Panc1 (cell line): ENCODE measurements at regions not wholly inside any gene's neighbourhood (a gene's known extent, or its start where the extent isn't known, plus 50 kb on each side); places are given as distances from the start of the nearest gene placed in this dataset.
A peak's percentile ranks its signal among the peaks of the same experiment; 100 is the strongest.

Experiments used
- ATAC-seq: fragments of 200-7000 bp; cut with Tn5 transposase; 2 replicates; pipeline ENCODE4 v1.9.1; 2020; ENCODE audit warnings: mild to moderate bottlenecking, moderate library complexity
- BruUV-seq: library from RNA; stranded (reverse); fragments of 400-500 nt; replicated peaks from 2 replicates; lab custom pipeline; 2021; lab: Mats Ljungman, UMichigan
- CTCF ChIA-PET: fragments of 300-600 bp; sonication (Branson Sonifier 250); formaldehyde crosslinking; loops from one replicate; lab custom pipeline; 2022; ENCODE audit warnings: antibody characterized with exemption; lab: Charles Lee
- POLR2A ChIA-PET: fragments of 300-600 bp; sonication (Branson Sonifier 250); formaldehyde crosslinking; loops from one replicate; lab custom pipeline; 2022; ENCODE audit warnings: antibody characterized with exemption; lab: Charles Lee
- DNase-seq: peaks from one replicate; pipeline ENCODE4 v3.0.0-alpha.2; 2010; ENCODE audit warnings: low read depth, low spot score
- H3K27ac ChIP-seq: 2 replicates; pipeline ENCODE4 v1.5.1; 2011; ENCODE audit warnings: mild to moderate bottlenecking, low read length, inconsistent platforms
- H3K27me3 ChIP-seq: fragments of 200-500 bp; sonication (Bioruptor generic); 2 replicates; pipeline ENCODE4 v1.6.0; 2014; ENCODE audit warnings: low read length, inconsistent platforms; ENCODE audit not compliant: control insufficient read depth, insufficient read depth
- H3K36me3 ChIP-seq: fragments of 200-500 bp; sonication (Bioruptor generic); 2 replicates; pipeline ENCODE4 v1.5.1; 2014; ENCODE audit warnings: inconsistent platforms, mild to moderate bottlenecking, low read length, moderate library complexity; ENCODE audit not compliant: control insufficient read depth, insufficient read depth
- H3K4me1 ChIP-seq: 2 replicates; pipeline ENCODE4 v1.5.1; 2011; ENCODE audit warnings: inconsistent platforms, mild to moderate bottlenecking, low read length, moderate library complexity; ENCODE audit not compliant: control insufficient read depth, insufficient read depth
- H3K4me3 ChIP-seq, 2 experiments: 2 replicates each; pipeline ENCODE4 v1.5.1; 2011 to 2012; ENCODE audit warnings: low read depth in 2 of 2, low read length in 2 of 2, mild to moderate bottlenecking in 2 of 2, inconsistent platforms in 1 of 2, moderate library complexity in 1 of 2
- H3K9me3 ChIP-seq: fragments of 200-500 bp; sonication (Bioruptor generic); 2 replicates; pipeline ENCODE4 v1.5.1; 2014; ENCODE audit warnings: low read depth, mild to moderate bottlenecking, inconsistent platforms, low read length, moderate library complexity; ENCODE audit not compliant: control insufficient read depth, insufficient read depth
- POLR2AphosphoS5 ChIP-seq: IDR thresholded peaks from 2 replicates; pipeline ENCODE4 v1.6.1; 2012; ENCODE audit warnings: mild to moderate bottlenecking, low read depth, low read length, moderate library complexity
- SIN3A ChIP-seq: IDR thresholded peaks from 2 replicates; pipeline ENCODE4 v1.6.1; 2012; ENCODE audit warnings: low read depth, mild to moderate bottlenecking, low read length, moderate library complexity, borderline replicate concordance; ENCODE audit not compliant: insufficient read depth
- TCF7L2 ChIP-seq: IDR thresholded peaks from 2 replicates; pipeline ENCODE4 v1.6.1; 2011; ENCODE audit warnings: mild to moderate bottlenecking, low read depth, low read length, inconsistent platforms
- in situ Hi-C: cut with HindIII; loops from 2 replicates; pipeline ENCODE4 v1.10.0; 2016; ENCODE audit warnings: low sequenced_read_pairs, low pct_unique_long_range_greater_than_20kb
- intact Hi-C: fragments of 100-400 bp; cut with micrococcal nuclease; formaldehyde crosslinking; loops from one replicate; pipeline ENCODE4 v1.10.0; 2022; ENCODE audit not compliant: unreplicated experiment
- TF ChIP-seq, protein P1 (sequence below), 2 experiments: IDR thresholded peaks; 2 replicates each; pipeline ENCODE4 v1.6.1; 2011 to 2012; ENCODE audit warnings: low read depth in 2 of 2, control low read depth in 1 of 2, low read length in 1 of 2, mild to moderate bottlenecking in 1 of 2, moderate library complexity in 1 of 2; ENCODE audit not compliant: insufficient read depth in 1 of 2
- TF ChIP-seq, protein P2 (sequence below): fragments of 450-650 bp; IDR thresholded peaks from 2 replicates; pipeline ENCODE4 v1.5.1; 2017; ENCODE audit warnings: mild to moderate bottlenecking

DNA sequence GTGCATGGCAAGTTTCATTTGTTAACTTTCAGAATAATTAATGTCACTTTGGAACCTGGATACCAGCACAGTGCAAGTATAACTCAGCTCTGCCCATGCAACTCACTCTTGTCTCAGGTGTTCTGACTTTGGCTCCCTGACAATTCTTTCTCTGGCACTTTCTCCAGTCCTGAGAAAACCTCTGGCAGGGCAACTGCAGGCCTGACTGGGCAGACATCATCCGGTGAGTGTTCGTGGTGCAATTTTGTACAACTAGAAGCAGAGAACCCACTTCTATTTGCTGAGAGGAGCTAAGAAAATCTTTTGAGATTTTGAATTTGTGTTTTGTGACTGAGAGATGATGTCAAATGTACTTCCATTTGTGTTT is 143.0 kb downstream of the AQP4 start:
- Histone ChIP-seq H3K27ac (no peak overlapping the region), H3K27me3 (no peaks in the 10 kb centered on the region), H3K4me1 (no peaks in the 10 kb centered on the region), H3K4me3 (no peak overlapping the region), H3K36me3 (no peaks in the 10 kb centered on the region), H3K9me3 (no peaks in the 10 kb centered on the region)
- TF ChIP-seq POLR2AphosphoS5 (no peak), SIN3A (no peak), TCF7L2 (no peak)
- TF ChIP-seq, protein P1, sequence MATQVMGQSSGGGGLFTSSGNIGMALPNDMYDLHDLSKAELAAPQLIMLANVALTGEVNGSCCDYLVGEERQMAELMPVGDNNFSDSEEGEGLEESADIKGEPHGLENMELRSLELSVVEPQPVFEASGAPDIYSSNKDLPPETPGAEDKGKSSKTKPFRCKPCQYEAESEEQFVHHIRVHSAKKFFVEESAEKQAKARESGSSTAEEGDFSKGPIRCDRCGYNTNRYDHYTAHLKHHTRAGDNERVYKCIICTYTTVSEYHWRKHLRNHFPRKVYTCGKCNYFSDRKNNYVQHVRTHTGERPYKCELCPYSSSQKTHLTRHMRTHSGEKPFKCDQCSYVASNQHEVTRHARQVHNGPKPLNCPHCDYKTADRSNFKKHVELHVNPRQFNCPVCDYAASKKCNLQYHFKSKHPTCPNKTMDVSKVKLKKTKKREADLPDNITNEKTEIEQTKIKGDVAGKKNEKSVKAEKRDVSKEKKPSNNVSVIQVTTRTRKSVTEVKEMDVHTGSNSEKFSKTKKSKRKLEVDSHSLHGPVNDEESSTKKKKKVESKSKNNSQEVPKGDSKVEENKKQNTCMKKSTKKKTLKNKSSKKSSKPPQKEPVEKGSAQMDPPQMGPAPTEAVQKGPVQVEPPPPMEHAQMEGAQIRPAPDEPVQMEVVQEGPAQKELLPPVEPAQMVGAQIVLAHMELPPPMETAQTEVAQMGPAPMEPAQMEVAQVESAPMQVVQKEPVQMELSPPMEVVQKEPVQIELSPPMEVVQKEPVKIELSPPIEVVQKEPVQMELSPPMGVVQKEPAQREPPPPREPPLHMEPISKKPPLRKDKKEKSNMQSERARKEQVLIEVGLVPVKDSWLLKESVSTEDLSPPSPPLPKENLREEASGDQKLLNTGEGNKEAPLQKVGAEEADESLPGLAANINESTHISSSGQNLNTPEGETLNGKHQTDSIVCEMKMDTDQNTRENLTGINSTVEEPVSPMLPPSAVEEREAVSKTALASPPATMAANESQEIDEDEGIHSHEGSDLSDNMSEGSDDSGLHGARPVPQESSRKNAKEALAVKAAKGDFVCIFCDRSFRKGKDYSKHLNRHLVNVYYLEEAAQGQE (IDR thresholded peaks at IDR 0.05; ENCODE audit: insufficient read depth in 1 of 2, low read depth in 2 of 2, low read length in 1 of 2): no peak
- TF ChIP-seq, protein P2, sequence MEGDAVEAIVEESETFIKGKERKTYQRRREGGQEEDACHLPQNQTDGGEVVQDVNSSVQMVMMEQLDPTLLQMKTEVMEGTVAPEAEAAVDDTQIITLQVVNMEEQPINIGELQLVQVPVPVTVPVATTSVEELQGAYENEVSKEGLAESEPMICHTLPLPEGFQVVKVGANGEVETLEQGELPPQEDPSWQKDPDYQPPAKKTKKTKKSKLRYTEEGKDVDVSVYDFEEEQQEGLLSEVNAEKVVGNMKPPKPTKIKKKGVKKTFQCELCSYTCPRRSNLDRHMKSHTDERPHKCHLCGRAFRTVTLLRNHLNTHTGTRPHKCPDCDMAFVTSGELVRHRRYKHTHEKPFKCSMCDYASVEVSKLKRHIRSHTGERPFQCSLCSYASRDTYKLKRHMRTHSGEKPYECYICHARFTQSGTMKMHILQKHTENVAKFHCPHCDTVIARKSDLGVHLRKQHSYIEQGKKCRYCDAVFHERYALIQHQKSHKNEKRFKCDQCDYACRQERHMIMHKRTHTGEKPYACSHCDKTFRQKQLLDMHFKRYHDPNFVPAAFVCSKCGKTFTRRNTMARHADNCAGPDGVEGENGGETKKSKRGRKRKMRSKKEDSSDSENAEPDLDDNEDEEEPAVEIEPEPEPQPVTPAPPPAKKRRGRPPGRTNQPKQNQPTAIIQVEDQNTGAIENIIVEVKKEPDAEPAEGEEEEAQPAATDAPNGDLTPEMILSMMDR: no peak
- ChIA-PET CTCF (no interaction called here), POLR2A (no interaction called here)
- in situ Hi-C loops: no loop called here
- intact Hi-C loops: no loop called here
- no TSS peak for BruUV-seq
- ATAC-seq: no peak
- DNase-seq: no peak

DNA sequence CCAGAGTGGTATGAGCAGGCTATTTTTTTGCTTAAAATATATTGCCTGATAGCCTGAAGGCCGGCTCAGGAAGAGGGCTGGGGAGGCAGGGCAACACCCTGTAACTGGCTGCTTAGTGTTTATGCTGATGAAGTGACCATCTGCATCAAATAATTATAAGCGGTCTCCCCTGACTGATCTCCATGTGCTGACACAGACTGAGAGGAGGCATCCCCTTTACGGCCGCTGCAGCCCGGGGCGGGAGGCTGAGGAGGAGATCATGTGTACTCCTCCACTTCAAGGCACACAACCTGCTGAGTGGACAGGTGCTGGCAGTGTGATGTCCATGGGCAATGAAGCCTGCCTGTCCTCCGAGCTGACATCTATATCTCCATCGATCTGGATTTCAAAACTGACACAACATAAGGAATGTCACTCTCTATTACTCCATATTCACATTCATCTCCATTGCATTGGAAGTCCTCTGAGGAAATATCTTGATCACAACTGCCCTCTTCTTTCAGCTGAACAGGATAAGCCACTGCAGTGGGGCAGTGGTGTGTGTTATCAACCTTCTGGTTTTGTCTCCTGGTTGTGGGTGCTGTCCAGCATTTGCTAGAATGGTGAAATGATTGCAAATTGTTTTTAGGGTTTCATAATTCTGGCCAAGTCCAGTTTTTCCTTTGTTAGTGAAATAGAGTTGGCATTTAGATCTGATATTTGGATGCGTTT is 143.5 kb downstream of the AQP4 start:
- no peak for TF ChIP-seq TCF7L2
- TF ChIP-seq, protein P1 (IDR thresholded peaks at IDR 0.05; ENCODE audit: insufficient read depth in 1 of 2, low read depth in 2 of 2, low read length in 1 of 2): 0 out of 4 replicates have a peak, but pooled peaks of 1 of the 2 experiments have one; percentile 23
- POLR2A ChIA-PET: no interaction called here
- intact Hi-C loops: no loop called here
- H3K9me3 ChIP-seq: no peaks in the 10 kb centered on the region
- H3K27ac ChIP-seq: no peak overlapping the region
- no peaks in the 10 kb centered on the region for H3K36me3 ChIP-seq
- no peak for DNase-seq
- BruUV-seq: no TSS peak
- no peaks in the 10 kb centered on the region for H3K27me3 ChIP-seq
- H3K4me3 ChIP-seq: no peak overlapping the region
- ATAC-seq: no peak
- CTCF ChIA-PET: no interaction called here
- in situ Hi-C loops: no loop called here
- H3K4me1 ChIP-seq: no peaks in the 10 kb centered on the region
